ENCODE measurements at regions not wholly inside any gene's neighbourhood (a gene's known extent, or its start where the extent isn't known, plus 50 kb on each side); places are given as distances from the start of the nearest gene placed in this dataset.
"Not testable (repeated sequence)": the region's sequence is repeated elsewhere in the genome, so short reads cannot be mapped to it uniquely, and the experiment has no call there.

DNA sequence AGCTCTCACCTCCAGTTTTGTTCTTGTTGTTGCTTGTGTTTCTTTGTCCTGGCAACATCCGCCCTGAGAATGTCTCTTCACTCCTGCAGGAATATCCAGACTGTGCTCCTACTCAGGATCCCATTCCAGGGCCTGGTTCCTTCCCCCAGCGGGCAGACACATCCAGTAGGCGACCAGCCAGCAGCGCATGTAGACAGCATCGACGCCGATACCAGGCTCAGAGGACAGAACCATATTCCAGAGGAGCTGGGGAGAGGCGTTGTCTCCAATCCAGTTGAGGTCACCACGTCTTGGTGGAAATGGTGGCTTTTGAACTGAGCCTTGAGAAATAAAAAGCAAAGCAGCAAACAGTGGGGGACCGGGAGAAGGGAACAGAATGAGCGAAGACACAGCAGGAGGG lies 114.6 kb upstream of the THBS2 start:
- TF ChIP-seq, protein P1, sequence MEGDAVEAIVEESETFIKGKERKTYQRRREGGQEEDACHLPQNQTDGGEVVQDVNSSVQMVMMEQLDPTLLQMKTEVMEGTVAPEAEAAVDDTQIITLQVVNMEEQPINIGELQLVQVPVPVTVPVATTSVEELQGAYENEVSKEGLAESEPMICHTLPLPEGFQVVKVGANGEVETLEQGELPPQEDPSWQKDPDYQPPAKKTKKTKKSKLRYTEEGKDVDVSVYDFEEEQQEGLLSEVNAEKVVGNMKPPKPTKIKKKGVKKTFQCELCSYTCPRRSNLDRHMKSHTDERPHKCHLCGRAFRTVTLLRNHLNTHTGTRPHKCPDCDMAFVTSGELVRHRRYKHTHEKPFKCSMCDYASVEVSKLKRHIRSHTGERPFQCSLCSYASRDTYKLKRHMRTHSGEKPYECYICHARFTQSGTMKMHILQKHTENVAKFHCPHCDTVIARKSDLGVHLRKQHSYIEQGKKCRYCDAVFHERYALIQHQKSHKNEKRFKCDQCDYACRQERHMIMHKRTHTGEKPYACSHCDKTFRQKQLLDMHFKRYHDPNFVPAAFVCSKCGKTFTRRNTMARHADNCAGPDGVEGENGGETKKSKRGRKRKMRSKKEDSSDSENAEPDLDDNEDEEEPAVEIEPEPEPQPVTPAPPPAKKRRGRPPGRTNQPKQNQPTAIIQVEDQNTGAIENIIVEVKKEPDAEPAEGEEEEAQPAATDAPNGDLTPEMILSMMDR (IDR thresholded peaks at IDR 0.05): no peak
- TF ChIP-seq ZFX (IDR thresholded peaks at IDR 0.05; ENCODE audit: borderline replicate concordance): no peak
- no peak overlapping the region for H3K27ac ChIP-seq

DNA sequence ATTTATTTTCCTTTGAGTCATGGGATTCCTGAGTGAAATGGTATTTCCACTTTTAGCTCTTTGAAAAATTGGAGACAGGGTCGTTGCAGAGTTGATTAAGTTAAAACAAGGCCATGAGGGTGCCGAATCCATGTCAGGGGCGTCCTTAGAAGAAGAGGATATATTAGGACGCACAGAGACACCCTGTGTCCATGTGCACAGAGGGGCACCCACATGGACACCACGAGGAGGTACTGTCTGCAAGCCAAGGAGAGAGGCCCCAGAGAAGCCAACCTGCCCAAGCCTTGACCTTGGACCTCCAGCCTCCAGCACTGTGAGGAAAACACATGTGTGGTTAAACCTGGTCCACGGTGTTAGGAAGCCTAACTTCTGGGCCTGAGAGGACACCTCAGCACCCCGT lies 113.9 kb upstream of the THBS2 start:
- TF ChIP-seq ZFX (IDR thresholded peaks at IDR 0.05; ENCODE audit: borderline replicate concordance): no peak
- TF ChIP-seq, protein P1 (IDR thresholded peaks at IDR 0.05): no peak

DNA sequence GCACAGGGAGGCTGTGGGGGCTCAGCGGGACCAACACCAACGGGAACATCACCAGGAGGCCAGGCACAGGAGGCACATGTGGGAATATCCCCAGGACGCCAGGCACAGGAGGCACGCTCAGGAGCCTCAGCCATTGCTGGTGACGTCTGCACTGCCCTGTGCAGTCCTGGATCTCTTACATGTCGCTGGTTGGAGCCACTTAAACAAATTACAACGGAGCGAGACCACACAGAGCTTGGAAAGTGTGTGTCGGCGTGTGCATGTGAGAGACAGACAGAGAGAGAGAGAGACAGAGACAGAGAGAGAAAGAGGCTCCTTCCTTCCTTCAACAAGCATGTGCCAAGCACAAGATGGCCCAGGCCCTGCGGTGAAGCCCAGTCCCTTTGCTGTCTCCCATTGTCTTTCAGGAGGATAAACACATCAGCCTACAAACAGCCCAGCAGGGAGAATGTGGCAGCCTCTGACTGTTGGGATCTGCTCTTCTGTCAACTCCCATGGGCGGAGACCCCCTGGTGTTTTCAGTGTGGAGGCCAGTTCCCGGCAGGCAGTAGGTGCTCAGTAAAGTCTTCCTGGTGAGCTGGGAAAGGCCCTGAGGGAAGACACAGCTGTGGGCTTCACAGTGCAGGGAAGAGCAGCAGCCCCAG lies 112.7 kb upstream of the THBS2 start:
- H3K27ac ChIP-seq: no peak overlapping the region
- TF ChIP-seq ZFX (IDR thresholded peaks at IDR 0.05; ENCODE audit: borderline replicate concordance): no peak
- TF ChIP-seq, protein P1 (IDR thresholded peaks at IDR 0.05): no peak

More for the DNA sequence above, 113.9 kb upstream of the THBS2 start:
- no peak overlapping the region for H3K27ac ChIP-seq

DNA sequence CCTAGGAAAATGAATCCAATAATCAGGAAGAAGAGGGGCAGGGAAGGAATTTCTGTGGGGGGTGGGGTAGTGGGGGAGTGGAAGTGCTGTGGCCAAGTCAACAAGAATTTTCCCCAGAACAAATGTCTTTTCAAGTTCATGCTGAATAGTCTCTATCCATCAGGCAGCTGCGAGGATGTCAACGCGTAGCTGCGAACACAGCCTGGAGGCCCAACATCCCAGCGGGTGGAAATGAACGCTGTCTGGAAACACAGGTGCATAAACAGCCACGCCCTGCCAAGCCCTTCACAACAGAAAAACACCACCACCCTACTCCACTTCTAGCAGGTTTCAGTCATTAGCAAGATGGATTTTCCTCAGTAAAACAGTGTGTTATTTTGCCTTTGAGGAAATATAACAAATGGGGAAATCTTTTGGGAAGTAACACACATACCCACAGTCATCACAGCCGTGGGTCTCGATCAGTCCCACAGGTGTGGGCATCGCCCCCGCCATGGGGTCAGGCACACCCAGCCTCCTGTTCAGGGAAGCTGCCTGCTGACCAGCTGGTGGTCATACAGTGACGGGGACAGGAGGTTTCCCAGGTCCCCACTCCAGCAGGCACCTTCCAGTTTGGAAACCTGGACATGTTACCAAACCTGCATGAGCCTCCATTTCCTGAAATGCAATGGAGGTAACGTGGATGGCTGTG lies 112.1 kb upstream of the THBS2 start:
- no peak for TF ChIP-seq ZFX (IDR thresholded peaks at IDR 0.05; ENCODE audit: borderline replicate concordance)
- TF ChIP-seq, protein P1 (IDR thresholded peaks at IDR 0.05): no peak
- no peak overlapping the region for H3K27ac ChIP-seq

DNA sequence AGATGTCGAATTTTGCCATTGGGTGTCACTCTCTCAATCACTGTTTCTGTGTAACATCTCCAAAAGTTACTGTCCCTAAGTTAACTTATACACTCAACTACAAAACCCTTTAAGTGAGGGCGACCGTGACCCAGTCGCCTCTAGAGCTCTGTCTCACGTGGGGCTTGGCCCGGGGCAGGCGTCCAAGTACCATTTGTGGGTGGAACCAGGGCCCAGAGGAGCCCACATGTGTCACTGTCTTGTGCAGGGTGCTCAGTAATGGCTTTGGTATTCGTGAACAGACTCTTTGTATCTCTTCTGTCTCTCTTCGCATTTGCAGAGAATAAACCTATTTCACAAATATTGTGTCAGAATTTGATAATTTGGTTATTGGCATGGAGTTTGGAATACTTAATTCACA lies 109.9 kb upstream of the THBS2 start:
- TF ChIP-seq, protein P1 (IDR thresholded peaks at IDR 0.05): no peak
- no peak for TF ChIP-seq ZFX (IDR thresholded peaks at IDR 0.05; ENCODE audit: borderline replicate concordance)
- H3K27ac ChIP-seq: no peak overlapping the region

DNA sequence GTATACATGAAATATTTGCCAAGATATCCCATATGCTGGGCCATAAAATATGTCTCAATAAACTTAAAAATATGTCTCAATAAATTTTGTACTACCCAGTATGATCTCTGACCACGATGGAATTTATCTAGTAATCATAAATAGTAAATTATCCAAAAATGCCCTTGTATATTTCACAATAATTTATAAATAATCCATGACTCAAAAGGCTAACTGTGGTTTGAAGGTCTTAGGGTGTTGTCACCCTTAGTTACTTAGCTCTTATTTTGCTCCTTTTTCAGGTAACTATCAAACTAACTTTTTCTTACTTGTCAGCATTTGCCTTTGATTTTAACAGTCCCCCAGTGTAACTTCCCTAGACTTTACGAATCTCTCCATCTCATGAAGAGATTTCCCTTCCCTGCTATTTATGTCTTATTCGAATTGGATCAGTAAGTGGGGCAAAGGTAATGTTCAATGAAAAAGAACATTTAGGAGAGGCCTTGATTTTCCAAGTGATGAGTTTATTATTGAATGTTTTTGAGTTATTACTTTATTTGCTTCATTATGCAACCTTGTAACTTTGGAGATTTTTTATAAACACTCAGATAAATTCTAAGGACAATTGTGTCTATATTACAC lies 109.0 kb upstream of the THBS2 start:
- no peak overlapping the region for H3K27ac ChIP-seq
- TF ChIP-seq, protein P1 (IDR thresholded peaks at IDR 0.05): no peak
- TF ChIP-seq ZFX (IDR thresholded peaks at IDR 0.05; ENCODE audit: borderline replicate concordance): no peak

DNA sequence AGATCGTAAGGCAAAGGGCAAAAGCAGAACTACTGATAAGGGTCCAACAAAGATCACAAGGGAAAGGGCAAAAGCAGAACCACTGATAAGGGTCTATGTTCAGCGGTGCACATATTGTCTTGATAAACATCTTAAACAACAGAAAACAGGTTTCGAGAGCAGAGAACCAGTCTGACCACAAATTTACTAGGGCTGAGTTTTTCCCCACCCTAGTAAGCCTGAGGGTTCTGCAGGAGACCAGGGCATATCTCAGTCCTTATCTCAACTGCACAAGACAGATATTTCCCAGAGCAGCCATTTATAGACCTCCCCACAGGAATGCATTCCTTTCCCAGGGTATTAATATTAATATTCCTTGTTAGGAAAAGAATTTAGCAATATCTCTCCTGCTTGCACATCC lies 101.4 kb upstream of the THBS2 start:
- H3K27ac ChIP-seq: not testable (repeated sequence)

Measured in 22Rv1 (cell line).